HEK293 (cell line): ENCODE measurements at regions not wholly inside any gene's neighbourhood (a gene's known extent, or its start where the extent isn't known, plus 50 kb on each side); places are given as distances from the start of the nearest gene placed in this dataset.

ENCODE experiments used
- MYNN ChIP-seq: fragments of 450-650 bp; formaldehyde crosslinking; IDR thresholded peaks from 2 replicates; pipeline ENCODE4 v1.5.1; 2016; ENCODE audit warnings: missing biosample characterization, missing genetic modification characterization, borderline replicate concordance
- YY1 ChIP-seq: fragments of 450-650 bp; formaldehyde crosslinking; IDR thresholded peaks from 2 replicates; pipeline ENCODE4 v1.5.1; 2018; ENCODE audit warnings: missing biosample characterization, missing genetic modification characterization
- ZNF157 ChIP-seq: fragments of 450-650 bp; formaldehyde crosslinking; IDR thresholded peaks from 2 replicates; pipeline ENCODE4 v1.5.1; 2016; ENCODE audit warnings: missing biosample characterization, missing genetic modification characterization
- TF ChIP-seq, protein P1 (sequence below): IDR thresholded peaks from 2 replicates; pipeline ENCODE4 v1.6.1; 2011; ENCODE audit warnings: mild to moderate bottlenecking, low read depth, low read length, borderline replicate concordance
- TF ChIP-seq, protein P2 (sequence below): fragments of 450-650 bp; formaldehyde crosslinking; IDR thresholded peaks from 2 replicates; pipeline ENCODE4 v1.5.1; 2016; ENCODE audit warnings: missing biosample characterization, missing genetic modification characterization
- TF ChIP-seq, protein P3 (sequence below): sonication (generic); formaldehyde crosslinking; IDR thresholded peaks from 2 replicates; pipeline ENCODE4 v1.8.1; 2022; ENCODE audit warnings: mild to moderate bottlenecking, moderate library complexity, missing genetic modification reagents

DNA sequence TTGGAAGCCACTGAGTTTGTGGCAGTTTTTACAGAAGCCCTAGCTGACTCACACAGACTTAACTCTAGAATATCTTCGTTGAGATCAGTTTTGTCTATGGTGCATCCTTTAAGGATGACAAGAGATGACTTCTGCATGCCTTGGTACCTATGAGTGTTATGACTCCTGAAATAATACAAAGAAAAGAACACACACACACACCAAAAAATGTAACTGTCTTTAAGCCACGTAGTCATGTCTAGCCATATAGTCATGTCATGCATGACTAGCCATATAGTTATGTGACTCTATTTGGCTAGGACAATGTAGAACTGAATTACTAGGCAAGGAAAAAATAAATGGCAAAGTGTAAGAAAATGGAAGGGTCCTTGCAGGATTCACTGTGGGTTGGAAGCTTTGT is 447.8 kb downstream of the NLGN4X start:
- no peak for TF ChIP-seq MYNN (tag by site-specific recombination)
- no peak for TF ChIP-seq ZNF157 (tag by site-specific recombination)
- TF ChIP-seq, protein P1, sequence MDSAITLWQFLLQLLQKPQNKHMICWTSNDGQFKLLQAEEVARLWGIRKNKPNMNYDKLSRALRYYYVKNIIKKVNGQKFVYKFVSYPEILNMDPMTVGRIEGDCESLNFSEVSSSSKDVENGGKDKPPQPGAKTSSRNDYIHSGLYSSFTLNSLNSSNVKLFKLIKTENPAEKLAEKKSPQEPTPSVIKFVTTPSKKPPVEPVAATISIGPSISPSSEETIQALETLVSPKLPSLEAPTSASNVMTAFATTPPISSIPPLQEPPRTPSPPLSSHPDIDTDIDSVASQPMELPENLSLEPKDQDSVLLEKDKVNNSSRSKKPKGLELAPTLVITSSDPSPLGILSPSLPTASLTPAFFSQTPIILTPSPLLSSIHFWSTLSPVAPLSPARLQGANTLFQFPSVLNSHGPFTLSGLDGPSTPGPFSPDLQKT: no peak
- TF ChIP-seq YY1: no peak
- TF ChIP-seq, protein P2, sequence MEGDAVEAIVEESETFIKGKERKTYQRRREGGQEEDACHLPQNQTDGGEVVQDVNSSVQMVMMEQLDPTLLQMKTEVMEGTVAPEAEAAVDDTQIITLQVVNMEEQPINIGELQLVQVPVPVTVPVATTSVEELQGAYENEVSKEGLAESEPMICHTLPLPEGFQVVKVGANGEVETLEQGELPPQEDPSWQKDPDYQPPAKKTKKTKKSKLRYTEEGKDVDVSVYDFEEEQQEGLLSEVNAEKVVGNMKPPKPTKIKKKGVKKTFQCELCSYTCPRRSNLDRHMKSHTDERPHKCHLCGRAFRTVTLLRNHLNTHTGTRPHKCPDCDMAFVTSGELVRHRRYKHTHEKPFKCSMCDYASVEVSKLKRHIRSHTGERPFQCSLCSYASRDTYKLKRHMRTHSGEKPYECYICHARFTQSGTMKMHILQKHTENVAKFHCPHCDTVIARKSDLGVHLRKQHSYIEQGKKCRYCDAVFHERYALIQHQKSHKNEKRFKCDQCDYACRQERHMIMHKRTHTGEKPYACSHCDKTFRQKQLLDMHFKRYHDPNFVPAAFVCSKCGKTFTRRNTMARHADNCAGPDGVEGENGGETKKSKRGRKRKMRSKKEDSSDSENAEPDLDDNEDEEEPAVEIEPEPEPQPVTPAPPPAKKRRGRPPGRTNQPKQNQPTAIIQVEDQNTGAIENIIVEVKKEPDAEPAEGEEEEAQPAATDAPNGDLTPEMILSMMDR: no peak
- TF ChIP-seq, protein P3, sequence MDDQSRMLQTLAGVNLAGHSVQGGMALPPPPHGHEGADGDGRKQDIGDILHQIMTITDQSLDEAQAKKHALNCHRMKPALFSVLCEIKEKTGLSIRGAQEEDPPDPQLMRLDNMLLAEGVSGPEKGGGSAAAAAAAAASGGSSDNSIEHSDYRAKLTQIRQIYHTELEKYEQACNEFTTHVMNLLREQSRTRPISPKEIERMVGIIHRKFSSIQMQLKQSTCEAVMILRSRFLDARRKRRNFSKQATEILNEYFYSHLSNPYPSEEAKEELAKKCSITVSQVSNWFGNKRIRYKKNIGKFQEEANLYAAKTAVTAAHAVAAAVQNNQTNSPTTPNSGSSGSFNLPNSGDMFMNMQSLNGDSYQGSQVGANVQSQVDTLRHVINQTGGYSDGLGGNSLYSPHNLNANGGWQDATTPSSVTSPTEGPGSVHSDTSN (CRISPR knock-in tag): no peak
